Upper lobe of left lung (tissue), 4 donors: ENCODE measurements at regions not wholly inside any gene's neighbourhood (a gene's known extent, or its start where the extent isn't known, plus 50 kb on each side); places are given as distances from the start of the nearest gene placed in this dataset.

ENCODE experiments used
- CTCF ChIP-seq, 6 experiments: fragments of 450-650 bp in 4 of 6; fragments of 200-600 bp in 2 of 6; sonication (generic) in 2 of 6; IDR thresholded peaks; one replicate each; pipeline ENCODE4 v1.5.1; 2016 to 2019; ENCODE audit warnings: antibody characterized with exemption in 6 of 6
- EP300 ChIP-seq, 4 donors: sonication (generic); formaldehyde crosslinking; IDR thresholded peaks; one replicate each; pipeline ENCODE4 v1.5.1; 2017; ENCODE audit warnings: antibody characterized with exemption in 4 of 4, control low read depth in 2 of 4
- POLR2A ChIP-seq, 4 donors: fragments of 450-650 bp; IDR thresholded peaks; one replicate each; pipeline ENCODE4 v1.5.1; 2016 to 2017; ENCODE audit warnings: antibody characterized with exemption in 4 of 4, mild to moderate bottlenecking in 2 of 4
- POLR2AphosphoS5 ChIP-seq, 2 donors: sonication (generic); formaldehyde crosslinking; IDR thresholded peaks; one replicate each; pipeline ENCODE4 v1.5.1; 2017; ENCODE audit warnings: antibody characterized with exemption in 2 of 2

GRCh38 chr2:242036653-242036950, 167.1 kb downstream of the RTP5 start:
- TF ChIP-seq CTCF (IDR thresholded peaks at IDR 0.05) (no peak), POLR2A (IDR thresholded peaks at IDR 0.05) (no peak), EP300 (IDR thresholded peaks at IDR 0.05) (no peak), POLR2AphosphoS5 (IDR thresholded peaks at IDR 0.05) (no peak)
